ENCODE measurements at regions not wholly inside any gene's neighbourhood (a gene's known extent, or its start where the extent isn't known, plus 50 kb on each side); places are given as distances from the start of the nearest gene placed in this dataset.

DNA sequence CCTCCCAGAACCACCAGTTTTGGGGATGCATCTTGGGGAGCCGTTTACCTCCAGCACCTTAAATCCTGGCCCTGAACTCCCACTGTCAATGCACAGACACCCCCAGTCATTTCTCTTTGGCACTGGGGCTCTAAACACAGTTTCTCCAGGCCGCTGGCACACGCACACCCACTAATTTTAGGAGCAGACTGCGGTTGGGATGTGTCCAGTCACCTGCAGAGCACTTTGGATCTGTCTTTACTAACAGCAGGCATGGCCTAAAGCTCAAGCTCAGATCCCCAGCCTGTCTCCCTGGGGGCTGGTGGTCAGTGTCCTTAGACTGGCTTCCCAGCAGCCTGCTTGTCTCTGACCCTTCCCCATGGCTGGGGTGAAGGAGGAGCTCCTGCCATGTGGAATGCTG, 49.9 kb downstream of the SYNE3 start:
- DNase-seq (ENCODE audit: low spot score), result no peak

- no peak for DNase-seq (ENCODE audit: low spot score)
Observed at GRCh38 chr14:95465936-95466335, 50.5 kb downstream of the SYNE3 start.

- DNase-seq (ENCODE audit: low spot score), result no peak
Observed at GRCh38 chr14:95465358-95465757, 51.1 kb downstream of the SYNE3 start.

GRCh38 chr14:95464514-95464913, 51.9 kb downstream of the SYNE3 start:
- no peak for DNase-seq (ENCODE audit: low spot score)

GRCh38 chr14:95464103-95464502, 52.3 kb downstream of the SYNE3 start:
- no peak for DNase-seq (ENCODE audit: low spot score)

GRCh38 chr14:95463171-95463901, 53.1 kb downstream of the SYNE3 start:
- DNase-seq (ENCODE audit: low spot score), result no peak

DNA sequence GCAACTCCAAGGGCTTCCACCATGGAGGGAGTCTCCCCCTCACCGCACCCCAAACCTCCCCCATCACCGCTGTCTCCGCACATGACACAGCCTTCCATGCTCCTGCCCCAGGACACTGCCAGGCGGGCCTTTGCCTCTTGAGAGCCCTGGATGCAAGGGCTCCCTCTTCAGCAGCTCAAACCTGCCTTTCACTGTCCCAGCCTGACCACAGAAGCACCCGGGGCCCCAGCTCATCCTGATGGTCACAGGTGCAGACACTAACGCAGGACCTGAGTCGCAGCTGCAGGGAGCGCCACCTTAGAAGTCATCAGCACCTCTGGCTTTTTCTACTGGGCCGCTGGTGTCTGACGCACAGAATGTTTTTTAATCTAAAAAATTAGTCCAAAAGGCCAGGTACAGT, 54.0 kb downstream of the SYNE3 start:
- no peak for DNase-seq (ENCODE audit: low spot score)

DNA sequence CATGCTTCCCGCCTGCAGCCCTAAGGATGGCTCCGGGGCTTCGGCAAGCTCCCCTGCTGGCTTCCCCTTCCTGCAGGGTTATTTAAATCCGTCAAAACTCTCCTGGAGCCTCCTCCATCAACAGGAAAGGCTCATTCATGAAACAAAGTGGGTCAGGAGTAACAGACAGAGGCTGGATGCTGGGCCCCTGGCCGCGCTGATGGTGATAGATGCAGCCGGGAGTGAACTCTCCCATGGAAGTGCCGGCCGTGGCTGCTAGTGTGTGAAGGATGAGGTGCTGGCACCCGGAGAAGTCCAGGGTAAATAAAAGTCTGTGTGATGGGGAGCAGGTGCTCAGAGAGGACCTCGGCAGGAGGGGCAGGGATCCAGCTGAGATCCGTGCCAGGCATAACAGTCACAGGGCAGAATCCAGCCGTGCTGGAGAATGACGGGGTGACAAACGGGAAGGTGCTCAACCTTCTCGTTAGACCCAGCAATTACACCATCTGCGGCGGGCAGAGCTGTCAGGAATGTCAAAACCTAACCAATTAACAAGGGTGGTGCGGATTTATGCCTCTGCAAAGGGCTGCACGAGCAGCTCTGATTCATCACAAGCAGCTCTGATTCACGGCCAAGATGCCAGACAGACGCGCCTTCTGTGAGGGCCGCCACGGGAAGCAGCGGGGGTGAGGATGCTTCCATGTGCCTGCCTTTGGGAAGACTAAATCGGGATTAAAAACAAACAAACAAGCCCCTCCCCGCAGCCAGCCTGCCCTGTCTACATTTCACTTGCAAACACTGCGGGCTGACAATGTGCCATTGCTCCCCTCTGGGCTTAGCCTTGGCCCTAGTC, 55.6 kb downstream of the SYNE3 start:
- peak; percentile 31 for DNase-seq (ENCODE audit: low spot score)

DNA sequence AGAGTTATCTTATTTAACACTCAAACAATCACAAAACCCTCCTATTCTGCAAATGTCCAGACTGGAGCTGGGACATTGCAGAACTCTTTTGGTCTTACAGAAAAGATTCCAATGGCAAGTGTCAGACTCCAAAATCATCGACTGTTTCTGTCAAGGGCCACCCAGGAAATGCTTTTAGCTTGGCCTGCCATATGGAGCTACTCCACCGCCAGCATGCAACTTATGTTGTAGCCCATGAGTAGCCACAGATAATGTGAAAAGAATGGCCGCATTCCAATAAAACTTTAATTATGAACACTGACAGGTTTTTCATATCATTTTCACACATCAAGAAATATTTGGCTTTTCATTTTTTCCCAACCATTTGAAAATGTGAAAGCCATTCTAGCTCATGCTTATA, 57.5 kb downstream of the SYNE3 start:
- no peak for DNase-seq (ENCODE audit: low spot score)

GRCh38 chr14:95458459-95458858, 58.0 kb downstream of the SYNE3 start:
- no peak for DNase-seq (ENCODE audit: low spot score)

DNA sequence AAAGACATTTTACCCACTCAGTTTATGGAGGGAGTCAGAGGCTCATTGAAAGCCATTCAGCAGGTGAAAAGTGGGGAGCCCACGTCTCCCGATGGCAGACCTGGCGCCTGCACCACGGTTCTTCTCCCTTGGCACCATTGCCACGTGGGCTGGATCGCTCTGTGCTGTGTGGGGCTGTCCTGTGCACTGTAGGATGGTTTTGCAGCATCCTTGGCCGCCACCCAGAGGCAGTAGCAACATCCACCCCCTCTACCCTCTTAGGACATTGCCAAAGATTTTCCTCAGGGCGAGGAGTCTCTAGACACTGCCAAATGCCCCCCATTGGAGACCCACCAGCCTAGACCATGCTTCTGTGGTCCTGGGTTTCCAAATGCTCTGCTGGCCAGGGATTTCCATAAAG, 60.2 kb downstream of the SYNE3 start:
- no peak for DNase-seq (ENCODE audit: low spot score)

DNA sequence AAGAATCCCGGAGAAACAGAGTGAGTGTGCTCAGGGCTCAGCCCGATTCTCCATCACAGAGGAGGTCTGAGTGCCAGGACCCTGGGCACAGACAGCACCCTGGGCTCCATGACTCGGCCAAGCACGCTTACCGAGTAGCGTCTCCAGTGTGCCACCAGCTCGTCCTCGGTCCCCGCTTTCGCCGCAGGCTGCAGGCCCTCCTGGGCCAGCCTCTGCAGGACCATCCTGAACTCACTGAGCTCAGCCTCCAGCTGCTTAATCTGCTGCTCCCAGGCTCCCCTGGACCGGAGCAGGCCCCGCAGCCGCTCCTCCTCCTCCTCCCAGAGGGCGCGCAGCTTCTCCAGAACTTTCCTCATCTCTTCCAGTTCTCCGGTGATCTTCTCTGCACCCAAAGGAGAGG, 61.2 kb downstream of the SYNE3 start:
- no peak for DNase-seq (ENCODE audit: low spot score)

DNA sequence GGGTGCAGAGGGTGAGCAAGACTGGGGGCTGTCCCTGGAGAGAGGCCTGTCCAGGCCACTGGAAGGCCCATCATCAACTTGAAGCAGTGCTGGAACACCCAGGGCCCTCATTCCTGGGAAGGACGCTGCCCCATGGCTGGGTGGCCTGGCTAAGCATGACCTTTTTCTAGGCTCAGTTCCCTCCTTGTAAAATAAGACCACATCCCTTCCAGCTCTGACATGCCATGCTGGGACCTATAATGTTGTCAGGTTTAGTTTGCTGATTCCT, 62.8 kb downstream of the SYNE3 start:
- no peak for DNase-seq (ENCODE audit: low spot score)

DNA sequence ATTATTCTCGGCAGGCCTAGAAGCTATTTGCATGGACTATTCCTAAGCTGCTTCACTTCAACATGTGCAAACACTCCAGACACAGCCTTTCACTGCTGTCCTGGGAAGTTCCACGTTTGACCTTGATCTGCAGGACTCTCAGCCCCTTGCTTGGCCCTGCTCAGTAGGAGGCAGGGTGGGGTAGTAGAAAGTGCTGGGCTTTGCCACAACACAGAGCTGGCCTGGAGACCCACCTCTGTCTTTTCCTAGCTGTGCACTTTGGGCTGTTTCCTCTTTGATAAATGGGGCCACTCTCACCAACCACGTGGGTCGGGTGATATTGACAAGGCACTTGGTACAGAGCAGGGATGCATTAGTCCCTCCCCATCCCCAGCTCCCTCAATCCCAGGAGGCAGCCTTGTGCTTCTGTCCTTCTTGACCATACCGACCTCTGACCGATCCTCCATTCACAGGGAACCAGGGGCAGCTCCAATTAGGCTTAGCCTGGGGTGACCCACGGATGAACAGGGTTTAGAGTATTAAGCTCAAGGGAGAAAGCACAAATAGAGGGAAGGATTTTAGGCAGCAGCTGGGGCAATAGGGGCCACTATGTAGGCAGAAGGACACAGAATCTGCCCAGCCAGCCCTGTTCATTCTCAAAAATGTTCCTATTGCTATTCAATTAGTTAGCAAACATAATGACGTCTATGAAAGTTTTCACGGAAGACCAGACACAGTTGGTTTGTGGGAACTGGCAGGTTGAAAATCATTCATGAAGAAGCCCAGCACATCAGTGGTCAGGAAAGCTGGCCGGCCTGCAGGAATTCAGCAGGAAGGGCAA, 63.3 kb downstream of the SYNE3 start:
- no peak for DNase-seq (ENCODE audit: low spot score)

GRCh38 chr14:95452176-95452892, 64.1 kb downstream of the SYNE3 start:
- no peak for DNase-seq (ENCODE audit: low spot score)

DNA sequence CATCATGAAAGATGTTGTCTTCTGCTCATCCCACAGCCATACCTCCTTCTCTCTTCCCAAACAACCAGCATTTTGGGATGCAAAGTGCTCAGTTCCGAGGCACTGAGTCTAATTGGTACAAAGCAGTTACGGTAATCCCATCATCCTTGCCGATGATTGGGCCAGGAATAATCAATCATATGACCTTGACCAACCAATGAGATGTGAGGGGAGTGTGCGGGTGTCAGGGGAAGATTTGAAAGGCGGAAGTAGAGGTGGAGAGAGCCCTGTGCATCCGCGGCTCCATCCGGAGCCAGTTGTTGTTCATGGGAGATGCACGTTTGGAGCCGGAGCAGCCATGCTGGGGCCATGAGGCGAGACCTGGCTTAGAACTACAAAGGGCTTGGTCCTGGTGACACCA, 67.3 kb downstream of the SYNE3 start:
- no peak for DNase-seq (ENCODE audit: low spot score)

- DNase-seq (ENCODE audit: low spot score), result no peak
Observed at GRCh38 chr14:95446470-95446869, 70.0 kb downstream of the SYNE3 start.

DNA sequence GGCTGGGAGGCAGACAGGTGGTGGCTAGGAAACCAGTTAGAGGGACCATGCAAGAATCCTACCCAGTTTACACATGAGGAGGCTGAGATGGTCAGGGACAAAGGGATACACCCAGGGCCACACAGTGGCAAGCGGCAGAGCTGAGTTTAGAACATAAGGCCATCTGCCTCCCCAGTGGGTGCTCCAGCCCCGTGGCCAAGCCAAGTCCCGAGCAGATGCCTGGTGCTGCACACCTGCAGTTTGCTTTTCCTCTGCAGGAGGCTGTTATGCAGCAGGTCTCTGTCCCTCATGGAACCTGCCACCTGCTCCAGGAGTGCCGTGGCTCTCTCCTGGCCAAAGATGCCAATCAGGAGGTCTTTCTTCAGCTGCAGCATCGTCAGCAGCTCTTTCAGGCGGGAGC, 70.8 kb downstream of the SYNE3 start:
- no peak for DNase-seq (ENCODE audit: low spot score)

DNA sequence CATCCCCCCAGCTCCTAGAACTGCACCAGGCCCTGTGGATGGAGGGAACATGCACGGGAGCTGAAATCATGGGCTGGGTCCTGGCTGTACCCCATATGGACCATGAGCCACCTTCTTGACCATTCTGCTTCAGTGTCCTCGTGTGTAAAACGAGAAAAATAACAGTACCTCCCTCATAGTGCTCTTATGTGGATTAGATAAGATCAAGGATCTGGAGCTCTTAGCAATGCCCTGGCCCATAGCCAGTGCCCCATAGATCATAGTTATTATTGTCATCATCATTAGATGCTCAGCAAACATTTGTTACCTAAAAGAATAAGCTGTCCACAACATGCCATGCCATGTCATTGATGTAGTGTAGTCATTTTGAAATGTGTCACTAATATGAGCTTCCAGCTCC, 71.3 kb downstream of the SYNE3 start:
- no peak for DNase-seq (ENCODE audit: low spot score)

GRCh38 chr14:95444132-95445129, 72.0 kb downstream of the SYNE3 start:
- no peak for DNase-seq (ENCODE audit: low spot score)

DNA sequence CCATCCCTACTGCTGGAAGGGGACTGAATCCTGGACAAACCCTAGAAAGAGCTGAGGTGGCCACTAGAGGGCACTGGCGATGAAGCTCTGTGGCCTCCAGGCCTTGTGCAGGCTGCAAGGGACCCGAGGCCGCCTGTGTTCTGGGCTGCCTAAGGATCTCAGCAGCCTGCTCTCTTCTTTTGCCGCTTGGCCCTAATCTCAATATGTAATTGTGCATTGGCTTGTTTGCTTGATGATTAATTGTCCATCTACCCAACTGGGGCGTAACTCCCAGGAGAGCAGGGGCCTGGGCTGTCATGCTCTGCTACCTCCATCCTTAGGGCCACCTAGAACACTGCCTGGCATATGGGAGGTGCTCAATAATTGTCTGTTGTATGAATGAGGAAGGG, 73.8 kb downstream of the SYNE3 start:
- DNase-seq (ENCODE audit: low spot score), result peak; percentile 84
